HG03135 (cell line): ENCODE measurements at regions not wholly inside any gene's neighbourhood (a gene's known extent, or its start where the extent isn't known, plus 50 kb on each side); places are given as distances from the start of the nearest gene placed in this dataset.

ENCODE experiments used
- ATAC-seq: cut with Tn5 transposase; IDR thresholded peaks from one replicate; pipeline ENCODE4 v1.9.1; 2021; ENCODE audit warnings: mild to moderate bottlenecking, moderate library complexity; ENCODE audit not compliant: unreplicated experiment

GRCh38 chr4:121227341-121227792, 63.2 kb upstream of the TNIP3 start:
- ATAC-seq: peak; percentile 90

- no peak for ATAC-seq
These were observed 62.2 kb upstream of the TNIP3 start for GRCh38 chr4:121226362-121226761.

GRCh38 chr4:121221608-121222007, 57.5 kb upstream of the TNIP3 start:
- ATAC-seq: no peak

GRCh38 chr4:121221201-121221600, 57.1 kb upstream of the TNIP3 start:
- no peak for ATAC-seq

GRCh38 chr4:121220698-121221097, 56.6 kb upstream of the TNIP3 start:
- ATAC-seq: no peak

GRCh38 chr4:121219227-121219626, 55.1 kb upstream of the TNIP3 start:
- no peak for ATAC-seq

- ATAC-seq: no peak
These were observed 53.2 kb upstream of the TNIP3 start for GRCh38 chr4:121217351-121217750.

- no peak for ATAC-seq
These were observed 52.3 kb upstream of the TNIP3 start for GRCh38 chr4:121216461-121216860.

- ATAC-seq: no peak
These were observed 49.8 kb upstream of the TNIP3 start for GRCh38 chr4:121213940-121214339.
